Ovary (tissue), 7 donors: ENCODE measurements at regions not wholly inside any gene's neighbourhood (a gene's known extent, or its start where the extent isn't known, plus 50 kb on each side); places are given as distances from the start of the nearest gene placed in this dataset.

ENCODE experiments used
- DNase-seq, 5 donors: peaks; one replicate each; pipeline ENCODE4 v3.0.0-alpha.2; 2019 to 2020
- H3K27ac ChIP-seq, 2 donors: fragments of 200-600 bp; one replicate each; pipeline versions ENCODE4 v1.5.1 to v1.8.0; 2019 to 2022
- H3K27me3 ChIP-seq: fragments of 200-600 bp; one replicate; pipeline ENCODE4 v1.8.0; 2022
- H3K36me3 ChIP-seq: fragments of 200-600 bp; sonication (generic); one replicate; pipeline ENCODE4 v1.5.1; 2019
- H3K4me1 ChIP-seq: one replicate; pipeline ENCODE4 v1.8.1; 2013; ENCODE audit warnings: mild to moderate bottlenecking, moderate library complexity; ENCODE audit not compliant: insufficient read depth
- H3K4me3 ChIP-seq: fragments of 200-600 bp; sonication (generic); one replicate; pipeline ENCODE4 v1.5.1; 2017
- H3K9me3 ChIP-seq, 2 donors: fragments of 200-600 bp in 1 of 2; sonication (generic) in 1 of 2; one replicate each; pipeline versions ENCODE4 v1.5.1 to v1.8.1; 2013 to 2019; ENCODE audit warnings: mild to moderate bottlenecking in 1 of 2, moderate library complexity in 1 of 2
- CTCF ChIP-seq, 3 donors: fragments of 450-650 bp in 2 of 3; fragments of 200-600 bp in 1 of 3; IDR thresholded peaks; one replicate each; pipeline versions ENCODE4 v1.5.1 to v1.8.0; 2016 to 2022; ENCODE audit warnings: antibody characterized with exemption in 3 of 3, mild to moderate bottlenecking in 1 of 3
- EP300 ChIP-seq: sonication (generic); formaldehyde crosslinking; IDR thresholded peaks from one replicate; pipeline ENCODE4 v1.6.1; 2017; ENCODE audit warnings: antibody characterized with exemption
- POLR2A ChIP-seq: fragments of 450-650 bp; IDR thresholded peaks from one replicate; pipeline ENCODE4 v1.6.1; 2017; ENCODE audit warnings: antibody characterized with exemption, mild to moderate bottlenecking, moderate library complexity
- WGBS, 3 donors: extraction: QIAGEN DNeasy Blood & Tissue Kit in 1 of 3; methylation state at CpG; one replicate each; pipeline versions ENCODE4 v1.1.5 to v1.1.7; 2013 to 2017; 5-methylcytosine and 5-hydroxymethylcytosine counted together
- intact Hi-C, 4 donors: fragments of 100-400 bp; cut with DNase I; formaldehyde crosslinking; loops; one replicate each; pipeline versions ENCODE4 v1.11.0 to v1.15.1; 2022 to 2023
- donor health status: DM: no; HTN: no; CAD: no; lungs with moderate emphysema.
- donor health status: DM: no; HTN: no; CAD: no.
- donor health status: Bipolar disorder and iron deficiency.
- donor health status: DM: no; HTN: no; CAD: no.
- donor health status: DM: yes; HTN: yes; CAD: no.

GRCh38 chr2:225937625-225938187, 538.2 kb downstream of the NYAP2 start:
- no peaks in the 10 kb centered on the region for H3K4me1 ChIP-seq
- no peaks in the 10 kb centered on the region for H3K27me3 ChIP-seq
- TF ChIP-seq CTCF (IDR thresholded peaks at IDR 0.05) (no peak), EP300 (no peak), POLR2A (no peak)
- DNase-seq = no peak
- no peak overlapping the region for H3K4me3 ChIP-seq
- WGBS, 3 donors = 96 to 100% (median 97%) methylated on average over 1 of the region's 1 CpG
- H3K36me3 ChIP-seq = no peaks in the 10 kb centered on the region
- no peak overlapping the region for H3K27ac ChIP-seq
- no peaks in the 10 kb centered on the region for H3K9me3 ChIP-seq
- intact Hi-C loops = no loop called here

GRCh38 chr2:225932811-225933413, 533.4 kb downstream of the NYAP2 start:
- H3K27me3 ChIP-seq = no peaks in the 10 kb centered on the region
- H3K4me1 ChIP-seq = no peaks in the 10 kb centered on the region
- no peak for DNase-seq
- 49 to 65% (median 53%) methylated on average over 1 of the region's 1 CpG for WGBS, 3 donors
- intact Hi-C loops = no loop called here
- H3K4me3 ChIP-seq = no peak overlapping the region
- H3K36me3 ChIP-seq = no peaks in the 10 kb centered on the region
- H3K27ac ChIP-seq = no peak overlapping the region
- H3K9me3 ChIP-seq = no peaks in the 10 kb centered on the region
- TF ChIP-seq CTCF (IDR thresholded peaks at IDR 0.05) (no peak), POLR2A (no peak), EP300 (no peak)

GRCh38 chr2:225930687-225931086, 531.2 kb downstream of the NYAP2 start:
- Histone ChIP-seq H3K27ac (no peak overlapping the region), H3K27me3 (no peaks in the 10 kb centered on the region), H3K36me3 (no peaks in the 10 kb centered on the region), H3K4me1 (no peaks in the 10 kb centered on the region), H3K4me3 (no peak overlapping the region), H3K9me3 (no peaks in the 10 kb centered on the region)
- no peak for TF ChIP-seq EP300
- no peak for TF ChIP-seq POLR2A
- TF ChIP-seq CTCF (IDR thresholded peaks at IDR 0.05) = no peak
- DNase-seq = no peak
- intact Hi-C loops = no loop called here
- 41 to 50% (median 44%) methylated on average over 2 of the region's 2 CpGs for WGBS, 3 donors

GRCh38 chr2:225920621-225921220, 521.2 kb downstream of the NYAP2 start:
- H3K27me3 ChIP-seq = no peaks in the 10 kb centered on the region
- no peak overlapping the region for H3K27ac ChIP-seq
- no peak for DNase-seq
- TF ChIP-seq POLR2A (no peak), EP300 (no peak), CTCF (IDR thresholded peaks at IDR 0.05) (no peak)
- no peak overlapping the region for H3K4me3 ChIP-seq
- H3K4me1 ChIP-seq = no peaks in the 10 kb centered on the region
- H3K9me3 ChIP-seq = no peaks in the 10 kb centered on the region
- 33 to 40% (median 39%) methylated on average over 6 of the region's 6 CpGs for WGBS, 3 donors
- intact Hi-C loops = no loop called here
- H3K36me3 ChIP-seq = no peaks in the 10 kb centered on the region
